ENCODE measurements at regions not wholly inside any gene's neighbourhood (a gene's known extent, or its start where the extent isn't known, plus 50 kb on each side); places are given as distances from the start of the nearest gene placed in this dataset.
"Not testable (repeated sequence)": the region's sequence is repeated elsewhere in the genome, so short reads cannot be mapped to it uniquely, and the experiment has no call there.

DNA sequence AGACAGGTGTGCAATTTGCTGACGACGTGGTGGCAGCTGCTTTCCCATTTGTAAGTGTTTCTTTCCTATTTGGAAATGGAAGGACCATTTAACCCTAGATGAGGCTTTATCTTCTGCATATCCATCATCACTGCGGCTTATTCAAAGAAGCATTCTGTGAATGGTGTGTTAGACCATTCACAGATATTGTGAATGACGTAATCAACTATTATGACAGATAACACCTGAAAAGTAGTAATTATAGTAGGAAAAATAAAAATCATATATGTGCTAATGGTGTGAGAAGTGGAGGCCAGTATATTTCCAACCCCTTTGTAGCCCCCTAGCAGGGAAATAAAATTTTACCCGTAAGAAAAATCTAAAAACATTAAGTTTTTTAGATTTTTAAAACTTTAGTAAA lies 424.5 kb upstream of the CRIM1 start:
- DNase-seq, result no peak

- DNase-seq, result no peak
These were observed 426.0 kb upstream of the CRIM1 start for GRCh38 chr2:35929551-35929950.

DNA sequence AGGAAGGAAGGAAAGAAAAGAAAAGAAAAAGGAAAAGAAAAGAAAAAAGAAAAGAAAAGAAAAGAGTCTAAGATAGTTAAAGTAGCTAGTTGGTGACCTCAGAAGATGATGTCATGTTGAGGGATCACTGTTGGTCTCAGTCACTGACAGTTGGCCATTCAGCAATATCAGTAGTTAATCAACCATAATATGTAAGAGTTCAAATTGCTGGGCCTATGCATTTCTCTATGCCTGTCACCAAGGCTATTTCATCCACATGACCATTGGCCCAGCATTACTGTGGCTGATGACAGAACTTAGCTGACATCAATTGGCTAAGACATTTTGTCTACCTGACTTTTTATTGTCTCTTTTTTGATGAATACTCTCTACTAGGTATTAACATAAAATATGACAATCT lies 435.5 kb upstream of the CRIM1 start:
- DNase-seq, result no peak

- no peak for DNase-seq
These were observed 440.3 kb upstream of the CRIM1 start for GRCh38 chr2:35915261-35915660.

DNA sequence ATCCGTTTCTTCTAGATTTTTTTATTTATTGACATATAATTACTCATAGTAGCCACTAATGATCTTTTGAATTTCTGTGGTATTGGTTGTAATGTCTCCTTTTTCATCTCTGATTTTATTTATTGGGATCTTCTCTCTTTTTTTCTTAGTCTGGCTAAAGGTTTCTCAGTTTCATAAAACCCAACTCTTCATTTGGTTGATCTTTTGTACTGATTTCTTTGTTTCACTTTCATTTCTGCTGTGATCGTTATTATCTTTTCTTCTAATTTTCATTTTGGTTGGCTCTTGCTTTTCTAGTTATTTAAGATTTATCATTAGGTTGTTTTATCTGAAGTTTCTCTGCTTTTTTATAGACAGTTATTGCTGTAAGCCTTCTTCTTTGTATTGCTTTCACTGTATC lies 463.6 kb upstream of the CRIM1 start:
- no peak for DNase-seq

- DNase-seq, result no peak
These were observed 464.1 kb upstream of the CRIM1 start for GRCh38 chr2:35891528-35891927.

DNA sequence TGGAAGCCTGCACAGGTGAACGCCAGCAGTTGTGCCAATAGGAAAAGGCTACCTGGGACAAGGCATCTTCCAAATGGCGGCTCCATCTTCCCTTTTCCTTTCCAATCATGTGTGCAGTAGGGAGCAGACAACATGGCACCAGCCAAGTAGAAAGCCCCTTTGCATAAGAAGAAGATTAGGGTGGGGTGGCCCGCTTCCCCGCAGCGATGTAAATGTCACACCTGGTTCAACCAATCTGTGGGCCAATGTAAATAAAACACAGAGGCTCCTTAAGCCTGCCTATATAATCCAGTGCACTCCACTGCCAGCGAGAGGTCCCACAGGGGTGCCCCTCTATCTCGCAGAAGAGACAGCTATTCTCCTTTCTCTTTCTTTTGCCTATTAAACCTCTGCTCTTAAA lies 468.4 kb upstream of the CRIM1 start:
- DNase-seq, result no peak

DNA sequence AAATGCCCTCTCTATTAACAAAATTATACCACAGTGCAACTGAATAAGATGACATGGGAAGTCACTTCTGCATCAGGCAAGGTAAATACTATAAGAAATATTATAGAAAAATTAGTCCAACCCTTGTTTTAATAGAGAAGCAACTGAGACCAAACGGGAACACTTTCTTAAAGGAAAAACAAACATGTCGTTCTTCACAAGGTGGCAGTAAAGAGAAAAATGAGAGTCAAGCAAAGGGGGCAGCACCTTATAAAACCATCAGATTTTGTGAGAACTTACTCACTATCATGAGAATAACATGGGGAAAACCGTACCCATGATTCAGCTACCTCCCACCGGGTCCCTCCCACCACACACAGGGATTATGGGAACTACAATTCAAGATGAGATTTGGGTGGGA lies 481.7 kb upstream of the CRIM1 start:
- DNase-seq, result no peak

GRCh38 chr2:35871672-35872071 lies 483.9 kb upstream of the CRIM1 start:
- no peak for DNase-seq

DNA sequence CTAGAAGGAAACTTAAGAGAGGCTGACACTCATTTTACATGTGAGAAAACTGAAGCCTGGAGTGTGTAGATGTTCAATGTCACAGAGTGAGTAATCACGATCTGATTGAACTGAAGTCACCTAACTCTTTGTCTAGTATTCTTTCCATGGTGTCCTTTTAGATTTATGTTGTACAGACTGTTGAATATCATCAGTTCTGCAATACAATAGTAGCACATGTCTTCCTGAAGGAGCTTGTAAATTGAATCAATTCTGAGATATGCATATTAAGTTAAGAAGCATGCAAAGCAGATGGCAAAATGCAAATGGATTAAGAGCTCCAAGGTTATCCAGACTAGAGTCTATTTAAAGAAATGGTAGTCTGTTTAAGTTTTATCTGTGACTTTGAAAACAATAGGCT lies 484.9 kb upstream of the CRIM1 start:
- no peak for DNase-seq

GRCh38 chr2:35864141-35864540 lies 491.4 kb upstream of the CRIM1 start:
- no peak for DNase-seq

GRCh38 chr2:35858216-35858615 lies 497.4 kb upstream of the CRIM1 start:
- no peak for DNase-seq

- DNase-seq, result no peak
These were observed 498.1 kb upstream of the CRIM1 start for GRCh38 chr2:35857498-35857897.

- no peak for DNase-seq
These were observed 524.2 kb upstream of the CRIM1 start for GRCh38 chr2:35831385-35831784.

GRCh38 chr2:35830833-35831232 lies 524.7 kb upstream of the CRIM1 start:
- DNase-seq, result no peak

- no peak for DNase-seq
These were observed 528.5 kb upstream of the CRIM1 start for GRCh38 chr2:35827086-35827485.

DNA sequence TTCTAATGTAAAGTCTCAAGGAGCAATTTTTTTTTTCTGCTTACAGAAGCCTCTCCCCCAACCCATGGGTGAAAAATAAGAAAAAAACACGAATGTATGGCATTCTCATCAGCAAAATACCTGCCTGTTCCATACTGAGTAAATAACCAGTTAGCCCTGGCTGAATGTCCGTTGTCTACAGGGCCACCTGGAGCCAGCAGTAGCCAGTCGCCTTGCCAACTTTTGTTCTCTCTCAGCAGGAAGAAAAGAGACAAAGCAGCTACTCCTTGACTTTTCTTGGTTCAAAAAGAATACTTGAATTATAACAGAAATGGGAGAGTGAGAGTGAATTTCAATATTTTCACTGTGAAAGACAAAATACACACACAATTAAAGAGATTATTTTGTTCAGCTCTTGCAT lies 532.9 kb upstream of the CRIM1 start:
- no peak for DNase-seq

- DNase-seq, result no peak
These were observed 533.9 kb upstream of the CRIM1 start for GRCh38 chr2:35821675-35822074.

DNA sequence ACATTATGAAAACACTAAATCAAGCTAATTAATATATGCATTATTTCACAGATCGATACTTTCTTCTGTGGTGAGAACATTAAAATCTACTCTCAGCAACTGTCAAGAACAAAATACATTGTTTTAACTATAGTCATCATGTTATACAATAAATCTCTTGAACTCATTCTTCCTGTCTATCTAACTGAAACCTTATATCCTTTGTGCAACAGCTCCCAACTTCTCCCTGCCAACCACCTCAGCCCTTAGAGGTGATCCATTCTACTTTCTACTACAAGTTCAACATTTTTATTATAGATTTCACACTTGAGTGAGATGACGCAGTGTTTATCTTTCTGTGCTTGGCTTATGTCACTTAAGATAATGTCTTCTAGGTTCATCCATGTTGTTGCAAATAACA lies 535.2 kb upstream of the CRIM1 start:
- DNase-seq, result no peak

DNA sequence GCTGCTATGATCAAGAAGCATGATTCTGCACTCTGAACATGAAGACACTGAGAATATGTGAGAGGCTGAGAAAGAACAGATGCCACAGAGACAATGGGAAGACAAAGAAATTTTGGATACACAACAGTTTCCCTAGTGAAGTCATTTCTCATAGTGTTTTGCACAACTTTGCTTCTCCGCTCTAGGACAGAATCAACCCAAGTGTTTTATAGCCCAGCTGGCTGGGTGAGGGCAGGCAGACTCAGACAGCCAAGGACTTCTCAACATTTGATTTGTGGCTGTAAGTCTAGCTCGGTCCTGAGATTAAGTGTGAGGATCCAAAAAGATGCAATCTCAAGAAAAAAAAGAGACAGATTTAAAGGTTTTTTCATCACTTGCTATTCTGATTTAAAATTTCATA lies 536.5 kb upstream of the CRIM1 start:
- DNase-seq, result no peak

GRCh38 chr2:35818359-35818758 lies 537.2 kb upstream of the CRIM1 start:
- DNase-seq, result not testable (repeated sequence)

DNA sequence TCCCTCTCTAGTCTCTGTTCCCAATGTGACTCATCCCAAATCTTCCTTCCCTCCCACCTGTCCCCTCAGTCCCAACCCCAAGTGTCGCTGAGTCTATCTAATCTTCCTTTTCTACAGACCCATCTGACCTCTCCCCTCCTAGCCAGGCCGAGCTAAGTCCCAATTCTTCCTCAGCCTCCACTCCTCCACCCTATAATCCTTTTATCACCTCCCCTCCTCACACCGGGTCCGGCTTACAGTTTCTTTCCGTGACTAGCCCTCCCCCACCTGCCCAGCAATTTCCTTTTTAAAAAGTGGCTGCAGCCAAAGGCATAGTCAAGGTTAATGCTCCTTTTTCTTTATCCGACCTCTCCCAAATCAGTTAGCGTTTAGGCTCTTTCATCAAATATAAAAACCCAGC lies 541.0 kb upstream of the CRIM1 start:
- not testable (repeated sequence) for DNase-seq

- no peak for DNase-seq
These were observed 552.5 kb upstream of the CRIM1 start for GRCh38 chr2:35803126-35803525.

DNA sequence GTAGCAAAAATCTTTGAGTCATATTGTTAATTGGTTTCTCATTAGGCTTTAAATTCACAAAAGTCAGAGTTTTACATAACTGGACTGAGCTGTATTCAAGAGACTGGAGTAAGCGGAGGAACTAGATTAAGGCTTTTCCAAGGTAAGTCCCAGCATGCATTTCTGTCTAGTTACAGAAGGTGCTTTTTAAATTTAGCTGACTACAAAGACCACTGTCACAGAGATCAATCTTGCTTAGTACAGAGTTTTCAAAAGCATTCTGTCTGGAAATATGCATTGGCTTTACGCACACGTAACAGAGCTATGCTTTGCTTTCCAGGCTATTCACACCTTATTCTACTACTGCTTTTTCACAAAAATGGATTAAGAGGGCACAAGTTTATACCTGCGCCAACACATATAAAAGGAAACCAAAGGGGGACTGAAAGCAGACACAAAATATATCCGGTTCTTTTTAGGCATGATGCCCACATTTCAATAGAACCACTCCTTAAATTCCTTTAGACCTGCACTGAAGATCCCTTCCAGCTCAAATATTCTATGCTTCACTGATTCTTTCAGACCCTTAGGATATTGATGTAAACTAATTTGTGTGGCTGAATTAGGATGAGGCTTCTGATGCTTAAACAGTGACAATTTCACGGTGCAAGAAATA lies 560.7 kb upstream of the CRIM1 start:
- DNase-seq, result no peak

- no peak for DNase-seq
These were observed 565.3 kb upstream of the CRIM1 start for GRCh38 chr2:35790292-35790691.

DNA sequence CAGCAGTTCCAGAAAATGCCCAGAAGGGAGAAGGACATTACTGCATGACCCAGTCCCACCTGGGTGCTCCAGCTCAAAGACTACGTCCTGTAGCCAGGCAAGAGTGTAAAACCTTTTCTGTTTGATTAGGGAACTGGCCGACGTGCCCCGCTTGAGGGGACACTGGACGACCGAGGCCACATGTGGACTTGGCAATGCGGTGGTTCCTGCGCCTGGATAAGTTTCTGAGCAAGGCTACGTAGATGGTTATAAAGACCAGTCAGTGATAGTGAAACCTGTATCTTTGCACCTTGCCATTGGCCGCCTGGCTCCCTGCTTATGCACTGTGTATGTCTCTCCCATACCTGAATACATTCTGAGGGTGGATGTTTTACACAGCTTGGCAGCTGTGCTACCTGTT lies 567.0 kb upstream of the CRIM1 start:
- DNase-seq, result no peak

Measured in NCI-H1092 treated with DMSO at 0.1 percent for 48 hours (cell line).